B cell (primary cell): ENCODE measurements at regions not wholly inside any gene's neighbourhood (a gene's known extent, or its start where the extent isn't known, plus 50 kb on each side); places are given as distances from the start of the nearest gene placed in this dataset.

Source experiments
- ATAC-seq: fragments of 200-7000 bp; cut with Tn5 transposase; one replicate; pipeline ENCODE4 v1.10.0; 2021; ENCODE audit warnings: low read depth, mild to moderate bottlenecking, moderate number of reproducible peaks, moderate library complexity
- CTCF ChIA-PET: fragments of 350-600 bp; sonication (Branson Sonifier 250); formaldehyde crosslinking; loops from one replicate; lab custom pipeline; 2021; ENCODE audit warnings: antibody characterized with exemption, inconsistent platforms; lab: Charles Lee
- POLR2A ChIA-PET: fragments of 350-600 bp; sonication (Branson Sonifier 250); formaldehyde crosslinking; loops from one replicate; lab custom pipeline; 2021; ENCODE audit warnings: antibody characterized with exemption; lab: Charles Lee
- DNase-seq: peaks from one replicate; pipeline ENCODE4 v3.0.0; 2013
- H2AFZ ChIP-seq: 2 replicates; pipeline ENCODE4 v1.6.1; 2012; ENCODE audit warnings: mild to moderate bottlenecking, low read depth, low read length; ENCODE audit not compliant: insufficient read depth, poor library complexity, severe bottlenecking
- H3K27ac ChIP-seq, 2 donors: 1 replicate in 1 of 2; 2 replicates in 1 of 2; pipeline ENCODE4 v1.5.1; 2012 to 2013; ENCODE audit warnings: low read length in 2 of 2, mild to moderate bottlenecking in 2 of 2, moderate library complexity in 1 of 2
- H3K27me3 ChIP-seq, 4 experiments: fragments of 200-600 bp in 1 of 4; sonication (generic) in 1 of 4; replicated peaks in 1 of 4; 1 replicate in 2 of 4; 2 replicates in 2 of 4; pipeline versions ENCODE4 v1.6.1 to v1.7.0; 2013 to 2016; ENCODE audit warnings: low read length in 3 of 4, mild to moderate bottlenecking in 2 of 4, mixed read lengths in 1 of 4, moderate library complexity in 1 of 4; ENCODE audit not compliant: insufficient read depth in 4 of 4, control insufficient read depth in 3 of 4; ENCODE audit errors: control extremely low read depth in 1 of 4
- H3K36me3 ChIP-seq, 2 experiments: replicated peaks in 1 of 2; 1 replicate in 1 of 2; 2 replicates in 1 of 2; pipeline versions ENCODE4 v1.6.1 to v1.7.1; 2013; ENCODE audit warnings: low read length in 1 of 2; ENCODE audit not compliant: insufficient read depth in 2 of 2, control insufficient read depth in 1 of 2; ENCODE audit errors: control extremely low read depth in 1 of 2, extremely low read depth in 1 of 2
- H3K4me1 ChIP-seq, 2 donors: fragments of 200-600 bp in 1 of 2; sonication (generic) in 1 of 2; 1 replicate in 1 of 2; 2 replicates in 1 of 2; pipeline versions ENCODE4 v1.5.1 to v1.6.1; 2013 to 2017; ENCODE audit warnings: low read length in 2 of 2; ENCODE audit not compliant: control insufficient read depth in 2 of 2, insufficient read depth in 2 of 2
- H3K4me2 ChIP-seq: replicated peaks from 2 replicates; pipeline ENCODE3; 2012; ENCODE audit warnings: mild to moderate bottlenecking, low read depth, low read length; ENCODE audit not compliant: poor library complexity, severe bottlenecking
- H3K4me3 ChIP-seq, 5 experiments: fragments of 200-600 bp in 1 of 5; sonication (generic) in 1 of 5; 1 replicate in 3 of 5; 2 replicates in 2 of 5; pipeline versions ENCODE4 v1.5.1 to v1.7.0; 2011 to 2016; ENCODE audit warnings: low read length in 4 of 5, mild to moderate bottlenecking in 4 of 5, low read depth in 2 of 5, control low read depth in 1 of 5, moderate library complexity in 1 of 5; ENCODE audit not compliant: insufficient read depth in 1 of 5; ENCODE audit errors: control extremely low read depth in 1 of 5, extremely low read depth in 1 of 5
- H3K79me2 ChIP-seq: fragments of 200-600 bp; sonication (generic); one replicate; pipeline ENCODE4 v1.6.0; 2016; ENCODE audit warnings: low read length; ENCODE audit not compliant: control insufficient read depth, insufficient read depth
- H3K9ac ChIP-seq: fragments of 200-600 bp; sonication (generic); 2 replicates; pipeline ENCODE4 v1.6.1; 2017; ENCODE audit warnings: mild to moderate bottlenecking, low read length, moderate library complexity
- H3K9me3 ChIP-seq, 3 donors: one replicate each; pipeline versions ENCODE4 v1.6.1 to v1.7.1; 2013; ENCODE audit warnings: low read length in 2 of 3; ENCODE audit not compliant: control insufficient read depth in 2 of 3, insufficient read depth in 1 of 3; ENCODE audit errors: control extremely low read depth in 1 of 3
- H4K20me1 ChIP-seq: 2 replicates; pipeline ENCODE4 v1.6.0; 2012; ENCODE audit warnings: mild to moderate bottlenecking, low read length; ENCODE audit not compliant: insufficient read depth, control insufficient read depth, poor library complexity, severe bottlenecking
- H3K27ac Mint-ChIP-seq: one replicate; pipeline ENCODE4 v1.8.0; 2021; ENCODE audit warnings: mixed read lengths
- H3K27me3 Mint-ChIP-seq: one replicate; pipeline ENCODE4 v1.8.0; 2021; ENCODE audit warnings: mixed read lengths
- H3K4me1 Mint-ChIP-seq: one replicate; pipeline ENCODE4 v1.8.0; 2021; ENCODE audit warnings: mixed read lengths
- H3K4me3 Mint-ChIP-seq: one replicate; pipeline ENCODE4 v1.8.0; 2021; ENCODE audit warnings: mixed read lengths
- H3K9me3 Mint-ChIP-seq: one replicate; pipeline ENCODE4 v1.8.0; 2022; ENCODE audit warnings: mixed read lengths; ENCODE audit not compliant: insufficient read depth
- EZH2 ChIP-seq: IDR thresholded peaks from 2 replicates; pipeline ENCODE4 v1.6.1; 2012; ENCODE audit warnings: borderline replicate concordance, low read depth, mild to moderate bottlenecking, moderate library complexity, low read length; ENCODE audit not compliant: insufficient read depth, poor library complexity, severe bottlenecking
- WGBS: methylation state at CpG from one replicate; pipeline ENCODE4 v1.1.5; 2013; ENCODE audit warnings: missing lambda C conversion rate; ENCODE audit not compliant: insufficient coverage; 5-methylcytosine and 5-hydroxymethylcytosine counted together
- intact Hi-C: fragments of 100-400 bp; cut with micrococcal nuclease; formaldehyde crosslinking; loops from one replicate; pipeline ENCODE4 v1.10.0; 2022
- TF ChIP-seq, protein P1 (sequence below): fragments of 200-600 bp; IDR thresholded peaks from one replicate; pipeline ENCODE4 v1.8.0; 2022; ENCODE audit warnings: antibody characterized with exemption, mild to moderate bottlenecking

DNA sequence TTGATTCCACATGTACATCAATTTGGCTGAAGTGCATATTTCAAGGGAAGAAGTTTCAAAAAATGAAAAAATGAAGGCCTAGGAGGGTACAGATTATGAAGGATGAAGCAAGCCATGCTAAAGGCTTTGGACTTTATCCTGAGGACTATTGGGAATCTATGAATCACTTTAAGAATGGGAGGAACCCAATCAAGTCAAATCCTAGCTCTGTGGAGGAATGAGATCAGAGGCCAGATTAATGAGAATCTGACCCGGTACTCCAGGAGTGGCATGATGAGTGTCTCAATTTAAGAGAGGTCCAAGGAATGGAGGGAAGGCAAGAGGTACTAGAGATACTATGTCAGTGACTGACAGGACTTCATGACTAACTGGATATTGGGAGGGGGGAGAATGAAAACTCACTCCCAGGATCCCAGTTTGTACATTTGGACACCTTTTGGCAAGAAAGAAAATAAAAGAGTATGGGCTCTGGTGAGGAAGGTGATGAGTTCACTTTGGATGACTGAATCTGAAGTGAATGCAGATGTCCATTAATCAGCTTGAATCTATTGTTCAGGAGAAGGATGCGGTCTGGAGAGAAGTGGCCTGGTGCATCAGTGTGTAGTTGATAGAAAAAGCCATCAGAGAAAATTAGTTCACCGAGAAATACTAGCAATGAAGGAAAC lies 349.0 kb downstream of the EFNB2 start:
- no peak overlapping the region for H3K9ac ChIP-seq
- POLR2A ChIA-PET, result no interaction called here
- H3K27ac Mint-ChIP-seq, result no peak overlapping the region

DNA sequence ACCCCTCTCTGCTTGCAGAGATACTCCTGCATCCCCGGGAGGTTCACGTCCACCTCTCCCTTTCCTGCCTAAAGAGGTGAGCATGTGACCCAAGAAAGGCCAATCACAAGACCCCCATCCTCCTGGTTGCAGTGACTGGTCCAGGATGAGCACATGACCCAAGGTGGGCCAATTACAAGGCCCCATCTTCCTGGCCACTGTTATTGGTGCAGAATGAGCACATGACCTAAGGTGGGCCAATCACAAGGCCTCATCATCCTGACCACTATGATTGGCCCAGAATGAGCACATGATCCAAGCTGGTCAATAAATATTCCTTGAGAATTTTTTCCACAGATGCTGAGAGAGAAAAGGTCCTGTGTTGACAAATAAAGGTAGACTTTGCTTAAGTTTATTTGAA lies 350.7 kb downstream of the EFNB2 start:
- DNase-seq (no peak), ATAC-seq (no peak)
- peaks cover 0 to 7% (median 0%) of the 10 kb centered on the region in 3 donors for H3K9me3 ChIP-seq
- no peaks in the 10 kb centered on the region for H3K4me1 Mint-ChIP-seq
- H3K36me3 ChIP-seq, result no peaks in the 10 kb centered on the region
- no peak overlapping the region for H3K4me2 ChIP-seq
- no peak overlapping the region for H3K9ac ChIP-seq
- no peaks in the 10 kb centered on the region for H3K79me2 ChIP-seq
- no peaks in the 10 kb centered on the region for H3K9me3 Mint-ChIP-seq
- ChIA-PET CTCF (no interaction called here), POLR2A (no interaction called here)
- H3K4me1 ChIP-seq, result no peaks in the 10 kb centered on the region
- H3K27ac ChIP-seq, result no peak overlapping the region
- no peak overlapping the region for H3K4me3 ChIP-seq
- WGBS, result 82% methylated on average over 2 of the region's 2 CpGs
- H3K27me3 Mint-ChIP-seq, result no peaks in the 10 kb centered on the region
- no peaks in the 10 kb centered on the region for H4K20me1 ChIP-seq
- no peaks in the 10 kb centered on the region for H3K27me3 ChIP-seq
- no peak for TF ChIP-seq EZH2
- TF ChIP-seq, protein P1, sequence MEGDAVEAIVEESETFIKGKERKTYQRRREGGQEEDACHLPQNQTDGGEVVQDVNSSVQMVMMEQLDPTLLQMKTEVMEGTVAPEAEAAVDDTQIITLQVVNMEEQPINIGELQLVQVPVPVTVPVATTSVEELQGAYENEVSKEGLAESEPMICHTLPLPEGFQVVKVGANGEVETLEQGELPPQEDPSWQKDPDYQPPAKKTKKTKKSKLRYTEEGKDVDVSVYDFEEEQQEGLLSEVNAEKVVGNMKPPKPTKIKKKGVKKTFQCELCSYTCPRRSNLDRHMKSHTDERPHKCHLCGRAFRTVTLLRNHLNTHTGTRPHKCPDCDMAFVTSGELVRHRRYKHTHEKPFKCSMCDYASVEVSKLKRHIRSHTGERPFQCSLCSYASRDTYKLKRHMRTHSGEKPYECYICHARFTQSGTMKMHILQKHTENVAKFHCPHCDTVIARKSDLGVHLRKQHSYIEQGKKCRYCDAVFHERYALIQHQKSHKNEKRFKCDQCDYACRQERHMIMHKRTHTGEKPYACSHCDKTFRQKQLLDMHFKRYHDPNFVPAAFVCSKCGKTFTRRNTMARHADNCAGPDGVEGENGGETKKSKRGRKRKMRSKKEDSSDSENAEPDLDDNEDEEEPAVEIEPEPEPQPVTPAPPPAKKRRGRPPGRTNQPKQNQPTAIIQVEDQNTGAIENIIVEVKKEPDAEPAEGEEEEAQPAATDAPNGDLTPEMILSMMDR, result no peak
- no peak overlapping the region for H2AFZ ChIP-seq
- intact Hi-C loops, result no loop called here
- no peak overlapping the region for H3K27ac Mint-ChIP-seq
- H3K4me3 Mint-ChIP-seq, result no peak overlapping the region

More for the DNA sequence above, 349.0 kb downstream of the EFNB2 start:
- ATAC-seq (no peak), DNase-seq (no peak)
- no peaks in the 10 kb centered on the region for H3K4me1 Mint-ChIP-seq
- H4K20me1 ChIP-seq, result no peaks in the 10 kb centered on the region
- H3K4me3 Mint-ChIP-seq, result no peak overlapping the region
- no peaks in the 10 kb centered on the region for H3K36me3 ChIP-seq
- no peak for TF ChIP-seq EZH2
- TF ChIP-seq, protein P1, result no peak
- CTCF ChIA-PET, result no interaction called here
- no peaks in the 10 kb centered on the region for H3K27me3 ChIP-seq
- H3K9me3 ChIP-seq, result peaks cover 0 to 7% (median 0%) of the 10 kb centered on the region in 3 donors
- no peaks in the 10 kb centered on the region for H3K27me3 Mint-ChIP-seq
- H3K4me1 ChIP-seq, result no peaks in the 10 kb centered on the region
- H3K79me2 ChIP-seq, result no peaks in the 10 kb centered on the region
- no peak overlapping the region for H2AFZ ChIP-seq
- no peak overlapping the region for H3K4me3 ChIP-seq
- intact Hi-C loops, result no loop called here
- H3K4me2 ChIP-seq, result no peak overlapping the region
- no peak overlapping the region for H3K27ac ChIP-seq
- 95% methylated on average over 2 of the region's 3 CpGs for WGBS
- no peaks in the 10 kb centered on the region for H3K9me3 Mint-ChIP-seq
